PC-3 (cell line): ENCODE measurements at regions not wholly inside any gene's neighbourhood (a gene's known extent, or its start where the extent isn't known, plus 50 kb on each side); places are given as distances from the start of the nearest gene placed in this dataset.

Experiments used
- CTCF ChIP-seq: fragments of 300-600 bp; sonication (generic); conservative IDR thresholded peaks from 2 replicates; pipeline ENCODE4 v1.5.1; 2017; ENCODE audit warnings: antibody characterized with exemption, low read depth, mild to moderate bottlenecking, low read length
- EZH2 ChIP-seq: fragments of 300-600 bp; sonication (generic); IDR thresholded peaks from one replicate; pipeline ENCODE4 v1.6.1; 2017; ENCODE audit warnings: antibody characterized with exemption, mild to moderate bottlenecking, low read length; ENCODE audit not compliant: unreplicated experiment
- EZH2phosphoT487 ChIP-seq: fragments of 300-600 bp; sonication (generic); IDR thresholded peaks from 2 replicates; pipeline ENCODE4 v1.6.1; 2018; ENCODE audit warnings: mild to moderate bottlenecking, antibody characterized with exemption, low read length, borderline replicate concordance

- TF ChIP-seq CTCF = no peak
- TF ChIP-seq EZH2 = no peak
- TF ChIP-seq EZH2phosphoT487 = no peak
These were observed 1599.1 kb downstream of the PCDH9 start for GRCh38 chr13:65631078-65631477.
